GM13976 (cell line): ENCODE measurements at regions not wholly inside any gene's neighbourhood (a gene's known extent, or its start where the extent isn't known, plus 50 kb on each side); places are given as distances from the start of the nearest gene placed in this dataset.

Experiments
- DNase-seq: peaks from one replicate; pipeline ENCODE4 v3.0.0; 2012; ENCODE audit warnings: low spot score
- CTCF ChIP-seq: IDR thresholded peaks from 2 replicates; pipeline ENCODE4 v1.5.1; 2012; ENCODE audit warnings: borderline replicate concordance, mild to moderate bottlenecking; ENCODE audit not compliant: insufficient read depth; ENCODE audit errors: extremely low read depth, missing control alignments, control extremely low read depth
- in situ Hi-C: fragments of 300-500 bp; cut with MboI; formaldehyde crosslinking; loops from one replicate; pipeline ENCODE4 v1.12.0; 2022; ENCODE audit warnings: low sequenced_read_pairs, mixed read lengths, inconsistent platforms; ENCODE audit not compliant: unreplicated experiment

- DNase-seq = no peak
- in situ Hi-C loops = no loop called here
- no peak for TF ChIP-seq CTCF
These were observed 400.8 kb upstream of the IRX4 start for GRCh38 chr5:2283481-2284045.

DNA sequence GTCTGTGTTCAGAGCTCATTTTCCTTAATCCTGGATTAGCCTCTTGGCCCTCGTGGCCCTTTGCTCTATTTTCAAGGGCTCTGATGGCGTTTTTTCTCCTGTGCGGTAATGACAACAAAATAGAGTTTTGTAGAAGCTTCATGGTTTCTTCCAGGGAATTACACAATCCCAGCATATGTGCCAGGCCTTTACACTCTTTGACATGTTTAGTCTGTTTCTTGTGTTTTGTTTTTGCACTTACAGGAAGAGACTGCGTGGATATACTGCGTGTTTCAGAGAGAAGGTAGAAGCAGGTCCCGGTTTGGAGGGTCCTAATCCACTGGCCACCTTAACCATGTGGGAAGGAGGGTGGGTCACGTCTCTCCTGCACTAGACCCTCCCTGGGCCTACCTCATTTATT lies 400.2 kb upstream of the IRX4 start:
- in situ Hi-C loops = no loop called here
- DNase-seq = no peak
- TF ChIP-seq CTCF = no peak

GRCh38 chr5:2282034-2282690 lies 399.4 kb upstream of the IRX4 start:
- DNase-seq = no peak
- TF ChIP-seq CTCF = no peak
- in situ Hi-C loops = no loop called here

GRCh38 chr5:2281446-2281845 lies 398.7 kb upstream of the IRX4 start:
- no peak for TF ChIP-seq CTCF
- no peak for DNase-seq
- in situ Hi-C loops = no loop called here

- in situ Hi-C loops = no loop called here
- no peak for TF ChIP-seq CTCF
- no peak for DNase-seq
These were observed 397.6 kb upstream of the IRX4 start for GRCh38 chr5:2280318-2280717.

- TF ChIP-seq CTCF = no peak
- DNase-seq = no peak
- in situ Hi-C loops = no loop called here
These were observed 396.2 kb upstream of the IRX4 start for GRCh38 chr5:2278825-2279456.
